BE2C (cell line): ENCODE measurements at regions not wholly inside any gene's neighbourhood (a gene's known extent, or its start where the extent isn't known, plus 50 kb on each side); places are given as distances from the start of the nearest gene placed in this dataset.

Source experiments
- DNase-seq: peaks from one replicate; pipeline ENCODE4 v3.0.0-alpha.2; 2020
- H3K27me3 ChIP-seq: fragments of 250-450 bp; sonication (Bioruptor Pico); 2 replicates; pipeline ENCODE4 v1.5.1; 2020; ENCODE audit warnings: mild to moderate bottlenecking
- H3K36me3 ChIP-seq: fragments of 250-450 bp; sonication (Bioruptor Pico); 2 replicates; pipeline ENCODE4 v1.5.1; 2020; ENCODE audit warnings: mild to moderate bottlenecking
- H3K4me1 ChIP-seq: fragments of 250-450 bp; sonication (Bioruptor Pico); 2 replicates; pipeline ENCODE4 v1.5.1; 2020
- H3K4me3 ChIP-seq: 2 replicates; pipeline ENCODE4 v1.5.1; 2011; ENCODE audit warnings: low read depth, low read length
- H3K9me3 ChIP-seq: fragments of 250-450 bp; sonication (Bioruptor Pico); 2 replicates; pipeline ENCODE4 v1.5.1; 2020
- CTCF ChIP-seq: IDR thresholded peaks from 2 replicates; pipeline ENCODE4 v1.5.1; 2012; ENCODE audit warnings: mild to moderate bottlenecking, low read depth, low read length

DNA sequence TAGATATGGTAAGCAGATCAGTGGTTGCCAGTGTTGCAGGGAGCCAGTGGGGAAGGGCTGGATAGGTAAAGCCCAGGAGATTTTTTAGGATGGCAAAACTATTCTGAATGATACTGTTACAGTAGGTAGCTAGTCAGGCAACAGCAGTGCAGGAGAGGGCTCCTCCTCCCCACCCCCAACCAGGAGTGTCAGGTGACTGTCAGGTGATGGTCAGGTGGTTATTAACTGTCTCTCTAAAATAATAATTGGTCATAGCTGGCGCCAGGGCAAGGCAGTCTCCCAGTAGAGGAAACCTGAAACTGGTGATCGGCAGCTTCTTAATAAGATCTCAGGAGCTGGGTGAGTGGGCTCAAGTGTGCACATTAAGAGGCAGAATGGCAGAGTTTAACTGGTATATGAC lies 201.6 kb upstream of the PARD3B start:
- Histone ChIP-seq H3K27me3 (no peaks in the 10 kb centered on the region), H3K9me3 (no peaks in the 10 kb centered on the region), H3K4me1 (no peaks in the 10 kb centered on the region), H3K36me3 (no peaks in the 10 kb centered on the region), H3K4me3 (no peak overlapping the region)
- no peak for DNase-seq
- no peak for TF ChIP-seq CTCF

DNA sequence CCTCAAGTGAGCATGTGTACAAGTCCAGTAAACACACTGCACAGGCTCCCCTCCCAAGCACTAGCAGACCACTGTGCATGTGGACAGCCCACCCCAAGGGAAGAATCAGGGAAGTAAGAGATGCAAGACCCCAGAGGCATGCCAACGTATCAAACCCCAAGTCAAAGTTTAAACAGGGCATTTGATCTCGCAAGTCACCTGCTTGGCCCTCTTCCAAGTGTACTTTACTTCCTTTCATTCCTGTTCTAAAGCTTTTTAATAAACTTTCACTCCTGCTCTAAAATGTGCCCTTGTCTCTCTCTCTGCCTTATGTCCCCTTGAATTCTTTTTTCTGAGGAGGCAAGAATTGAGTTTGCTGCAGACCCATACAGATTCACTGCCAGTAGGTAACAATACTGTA lies 201.2 kb upstream of the PARD3B start:
- no peak for TF ChIP-seq CTCF
- no peak overlapping the region for H3K4me3 ChIP-seq

GRCh38 chr2:204346906-204347305 lies 198.4 kb upstream of the PARD3B start:
- Histone ChIP-seq H3K4me1 (no peaks in the 10 kb centered on the region), H3K9me3 (no peaks in the 10 kb centered on the region), H3K27me3 (no peaks in the 10 kb centered on the region), H3K36me3 (no peaks in the 10 kb centered on the region), H3K4me3 (no peak overlapping the region)
- no peak for TF ChIP-seq CTCF
- DNase-seq, result no peak

More for the DNA sequence above, 201.2 kb upstream of the PARD3B start:
- no peaks in the 10 kb centered on the region for H3K4me1 ChIP-seq
- no peaks in the 10 kb centered on the region for H3K36me3 ChIP-seq
- H3K27me3 ChIP-seq, result no peaks in the 10 kb centered on the region
- H3K9me3 ChIP-seq, result no peaks in the 10 kb centered on the region
- DNase-seq, result no peak

GRCh38 chr2:204353823-204354222 lies 191.5 kb upstream of the PARD3B start:
- no peak for TF ChIP-seq CTCF
- Histone ChIP-seq H3K9me3 (no peaks in the 10 kb centered on the region), H3K4me3 (no peak overlapping the region), H3K36me3 (no peaks in the 10 kb centered on the region), H3K4me1 (peaks cover 14% of the 10 kb centered on the region), H3K27me3 (no peaks in the 10 kb centered on the region)
- DNase-seq, result no peak

GRCh38 chr2:204354442-204354856 lies 190.8 kb upstream of the PARD3B start:
- Histone ChIP-seq H3K36me3 (no peaks in the 10 kb centered on the region), H3K27me3 (no peaks in the 10 kb centered on the region), H3K9me3 (no peaks in the 10 kb centered on the region), H3K4me3 (no peak overlapping the region), H3K4me1 (peaks cover 14% of the 10 kb centered on the region)
- DNase-seq, result no peak
- no peak for TF ChIP-seq CTCF

DNA sequence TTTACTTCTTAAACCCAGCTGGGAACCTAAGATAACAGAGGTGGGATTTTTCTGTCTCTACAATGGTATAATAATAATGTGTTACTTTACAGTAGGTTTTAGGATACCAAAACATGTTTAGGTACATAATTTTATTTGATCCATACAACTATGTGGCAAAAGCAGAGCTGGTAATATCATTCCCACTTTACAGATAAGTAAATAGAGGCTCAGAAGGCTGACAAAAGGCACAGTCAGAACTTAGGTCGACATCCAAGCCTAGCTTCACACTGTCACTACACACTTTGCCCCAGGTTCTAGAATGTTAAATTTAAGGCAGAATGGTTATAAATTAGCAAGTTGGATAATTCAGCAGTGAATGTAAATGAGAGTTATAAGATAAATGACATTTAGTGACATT lies 189.6 kb upstream of the PARD3B start:
- no peak for TF ChIP-seq CTCF
- Histone ChIP-seq H3K36me3 (no peaks in the 10 kb centered on the region), H3K27me3 (no peaks in the 10 kb centered on the region), H3K4me1 (peaks cover 14% of the 10 kb centered on the region), H3K4me3 (no peak overlapping the region), H3K9me3 (no peaks in the 10 kb centered on the region)
- DNase-seq, result no peak
